ENCODE measurements at regions not wholly inside any gene's neighbourhood (a gene's known extent, or its start where the extent isn't known, plus 50 kb on each side); places are given as distances from the start of the nearest gene placed in this dataset.

DNA sequence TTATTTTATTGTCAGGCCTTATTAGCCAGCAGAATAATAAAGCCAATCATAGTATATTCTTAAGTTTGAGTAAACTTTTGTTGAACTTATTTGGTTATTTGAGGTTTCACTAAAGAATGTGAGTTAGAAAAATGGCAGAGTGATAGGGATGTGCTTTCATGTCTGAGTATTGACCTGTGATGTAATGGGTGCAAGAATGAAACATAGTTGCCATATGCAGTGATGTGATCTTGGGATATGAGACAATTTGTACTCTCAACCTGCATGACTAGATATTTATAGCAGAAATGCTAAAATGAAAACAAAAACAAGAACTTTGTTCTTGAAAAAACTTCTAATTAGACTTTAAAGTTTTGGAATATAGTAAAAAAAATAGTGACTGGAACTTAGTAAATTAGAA is 97.9 kb downstream of the DISP1 start:
- DNase-seq, result no peak

- no peak for DNase-seq
These were observed 100.2 kb downstream of the DISP1 start for GRCh38 chr1:222914861-222915632.

GRCh38 chr1:222916100-222916499 is 101.3 kb downstream of the DISP1 start:
- DNase-seq, result no peak

DNA sequence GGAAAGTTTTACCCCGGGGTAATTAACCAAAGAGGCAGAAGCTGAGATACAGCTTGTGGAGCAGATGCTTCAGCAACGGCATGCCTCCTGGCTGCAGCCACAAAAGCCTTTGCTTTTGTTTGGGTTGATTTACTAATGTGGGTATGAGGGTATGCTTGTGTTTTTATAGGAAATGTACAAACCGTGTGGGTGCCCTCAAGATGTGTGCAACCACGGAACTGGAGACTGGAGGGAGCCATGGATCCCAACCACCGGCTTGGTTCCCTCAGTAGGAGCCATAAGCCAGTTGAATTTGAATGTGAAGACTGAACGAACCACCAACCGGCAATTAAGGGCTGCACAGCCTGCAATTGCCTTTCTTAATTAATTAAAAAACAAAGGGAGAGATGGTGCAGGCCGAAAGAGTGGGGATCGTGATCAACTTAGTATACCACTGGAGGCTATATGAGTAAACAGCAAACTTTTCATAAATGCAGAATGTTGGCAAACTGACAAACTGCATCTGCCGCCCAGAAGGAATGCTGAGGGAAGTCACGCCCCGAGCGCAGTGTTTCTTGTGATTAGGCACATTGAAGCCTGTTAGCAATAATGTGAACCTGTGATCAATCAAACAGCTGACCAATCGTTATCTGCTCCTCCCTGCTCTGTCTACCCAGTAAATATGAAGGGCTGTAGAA is 104.1 kb downstream of the DISP1 start:
- no peak for DNase-seq

DNA sequence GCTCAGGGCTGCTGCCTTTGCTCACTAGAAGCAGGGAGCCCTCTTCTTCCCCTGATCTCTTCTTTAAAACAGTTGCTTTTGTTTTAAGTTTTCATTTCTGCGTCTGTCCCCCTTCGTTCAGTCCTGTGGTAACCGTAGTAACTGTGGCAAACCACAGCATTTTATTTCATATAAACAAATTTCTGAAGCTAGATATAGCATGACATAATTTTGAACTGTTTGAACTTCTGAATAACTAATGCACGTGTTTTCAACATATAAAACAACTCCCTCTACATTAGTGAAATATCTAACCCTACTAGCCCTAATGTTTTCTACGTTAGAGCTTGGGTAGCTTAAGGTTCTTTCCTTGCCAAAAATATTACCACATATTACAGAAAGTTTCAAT is 104.6 kb downstream of the DISP1 start:
- DNase-seq, result no peak

GRCh38 chr1:222920169-222920568 is 105.3 kb downstream of the DISP1 start:
- no peak for DNase-seq

DNA sequence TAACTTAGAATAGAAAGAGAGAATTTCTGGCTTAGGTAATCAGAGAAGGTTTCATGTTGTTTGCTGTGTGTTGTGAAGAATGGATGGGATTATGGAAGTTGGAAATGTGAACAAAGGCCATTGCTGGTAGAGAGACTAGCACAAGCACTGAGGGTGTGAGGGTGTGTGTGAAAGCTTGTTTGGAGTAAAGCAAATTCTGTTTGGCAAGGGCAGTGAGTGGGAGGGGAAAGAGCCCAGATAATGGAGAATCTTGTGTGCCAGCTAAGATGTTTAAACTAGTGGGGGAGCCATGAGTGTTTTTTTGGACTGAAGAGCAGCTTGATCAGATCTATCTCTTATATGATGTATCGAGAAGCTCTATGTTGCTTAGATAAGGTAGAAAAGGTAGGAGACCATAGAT is 107.1 kb downstream of the DISP1 start:
- no peak for DNase-seq

DNA sequence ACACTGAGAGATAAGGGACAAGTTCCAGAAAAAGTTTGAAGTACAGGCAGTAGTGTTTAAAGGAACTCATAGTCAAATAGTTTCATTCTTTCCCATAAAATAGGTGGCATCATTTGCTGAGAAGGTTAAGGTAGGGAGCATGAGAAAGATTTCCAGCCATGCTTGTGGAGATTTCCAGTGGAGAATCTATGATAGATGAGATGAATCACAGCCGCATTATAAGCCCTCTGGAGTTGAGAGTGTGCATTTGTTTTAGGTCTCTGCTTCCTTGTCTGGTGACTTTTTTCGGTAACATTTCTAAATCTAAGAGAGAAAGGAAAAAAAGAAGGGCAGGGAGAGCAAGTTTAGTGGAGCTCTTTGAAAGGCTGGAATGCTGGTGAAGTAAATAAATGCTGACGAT is 108.7 kb downstream of the DISP1 start:
- no peak for DNase-seq

DNA sequence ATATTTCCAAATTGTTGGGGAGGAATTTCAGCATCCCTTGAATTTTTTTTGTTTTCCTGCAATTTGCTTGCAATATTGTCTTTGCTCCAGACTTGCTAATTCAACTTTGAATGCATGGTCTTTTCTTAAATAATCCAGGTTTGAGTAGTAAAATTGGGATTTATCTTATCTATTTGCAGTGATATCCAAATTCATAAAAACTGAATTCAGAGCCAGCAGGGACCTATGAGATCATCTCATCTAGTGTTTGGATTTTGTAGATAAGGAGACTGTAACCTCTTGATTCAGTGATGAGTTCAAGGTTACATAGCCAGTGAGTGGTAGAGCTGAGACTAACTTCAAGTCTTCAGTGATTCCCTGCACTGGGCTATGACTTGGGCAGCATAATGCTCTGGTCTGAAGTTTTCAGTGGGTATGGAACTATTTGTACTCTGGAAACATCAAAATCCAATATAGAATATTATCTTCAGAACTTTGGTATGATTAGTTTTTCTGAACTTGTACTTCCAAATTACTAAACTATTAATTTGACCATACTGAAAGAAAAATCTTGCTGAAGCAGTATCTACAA is 109.4 kb downstream of the DISP1 start:
- DNase-seq, result no peak

DNA sequence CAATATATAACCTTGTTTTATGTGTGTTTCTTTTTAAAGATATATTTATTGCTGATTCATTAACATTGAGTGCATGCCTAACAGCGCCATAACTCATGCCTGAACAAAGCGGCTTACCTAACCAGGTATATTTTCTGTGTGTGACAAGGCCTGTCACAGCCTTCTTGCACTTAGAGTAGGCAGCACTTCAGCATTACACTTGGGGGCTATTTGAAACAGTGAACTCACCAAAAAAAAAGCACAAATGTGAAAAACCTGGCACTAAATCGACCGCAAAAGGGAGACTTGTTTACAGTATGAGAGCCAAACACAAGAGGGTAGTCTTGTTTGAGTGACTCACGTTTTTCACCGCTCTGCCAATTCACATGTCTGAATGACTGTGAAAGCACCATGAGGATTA is 111.7 kb downstream of the DISP1 start:
- no peak for DNase-seq

DNA sequence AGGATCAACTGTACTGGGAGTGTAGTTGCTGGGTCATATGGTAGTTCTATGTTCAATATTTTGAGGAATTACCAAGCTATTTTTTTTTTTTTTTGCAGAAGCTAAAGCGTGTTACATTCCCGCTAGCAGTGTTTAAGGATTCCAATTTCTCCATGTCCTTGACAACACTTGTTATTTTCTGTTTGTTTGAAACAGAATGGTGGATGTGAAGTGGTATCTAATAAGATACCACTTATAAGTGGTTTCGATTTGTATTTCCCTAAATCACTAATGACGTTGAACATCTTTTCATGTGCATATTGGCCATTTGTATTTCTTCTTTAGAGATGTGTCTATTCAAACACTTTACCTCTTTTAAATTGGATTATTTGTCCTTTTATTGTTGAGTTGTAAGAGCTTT is 112.2 kb downstream of the DISP1 start:
- DNase-seq, result no peak

DNA sequence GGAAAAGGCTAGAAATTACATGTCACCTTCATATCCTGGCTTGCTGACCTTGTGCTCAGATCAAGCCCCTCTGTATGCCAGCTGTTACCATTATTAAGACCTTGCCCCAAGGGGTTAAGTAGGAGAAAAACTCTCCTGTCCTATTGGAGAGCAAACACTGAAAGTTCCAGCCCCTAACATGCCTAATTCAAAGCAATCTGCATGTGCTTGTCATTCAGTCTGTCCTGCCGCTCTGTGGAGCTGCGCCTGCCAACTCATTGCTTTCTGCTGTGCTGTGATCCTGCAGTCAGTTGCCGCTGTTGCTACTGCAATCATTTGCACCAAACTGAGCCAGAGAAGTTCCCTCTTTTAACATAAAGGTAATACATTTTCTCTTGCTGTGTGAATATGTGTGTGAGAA is 113.4 kb downstream of the DISP1 start:
- DNase-seq, result peak; percentile 75

- no peak for DNase-seq
These were observed 115.2 kb downstream of the DISP1 start for GRCh38 chr1:222930070-222930469.

DNA sequence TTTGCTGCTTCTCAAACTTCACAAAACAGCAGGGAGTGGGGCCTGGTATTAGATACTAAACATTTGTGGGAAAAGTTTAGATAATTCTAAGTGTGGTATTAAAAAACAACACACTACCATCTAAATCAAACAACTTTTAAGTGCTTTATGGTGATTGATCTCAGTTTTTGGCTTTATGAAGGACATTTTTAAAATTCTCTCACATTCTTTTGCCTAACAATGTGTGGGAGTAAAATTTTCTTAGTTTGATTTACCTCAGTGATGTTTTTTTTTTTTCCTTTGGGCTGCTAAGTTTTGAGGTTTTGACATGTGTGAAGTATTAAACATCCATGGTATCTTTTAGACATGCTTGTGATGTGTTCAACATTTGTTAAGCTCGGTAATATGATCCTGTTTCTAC is 116.2 kb downstream of the DISP1 start:
- no peak for DNase-seq

- no peak for DNase-seq
These were observed 118.4 kb downstream of the DISP1 start for GRCh38 chr1:222933273-222933672.

DNA sequence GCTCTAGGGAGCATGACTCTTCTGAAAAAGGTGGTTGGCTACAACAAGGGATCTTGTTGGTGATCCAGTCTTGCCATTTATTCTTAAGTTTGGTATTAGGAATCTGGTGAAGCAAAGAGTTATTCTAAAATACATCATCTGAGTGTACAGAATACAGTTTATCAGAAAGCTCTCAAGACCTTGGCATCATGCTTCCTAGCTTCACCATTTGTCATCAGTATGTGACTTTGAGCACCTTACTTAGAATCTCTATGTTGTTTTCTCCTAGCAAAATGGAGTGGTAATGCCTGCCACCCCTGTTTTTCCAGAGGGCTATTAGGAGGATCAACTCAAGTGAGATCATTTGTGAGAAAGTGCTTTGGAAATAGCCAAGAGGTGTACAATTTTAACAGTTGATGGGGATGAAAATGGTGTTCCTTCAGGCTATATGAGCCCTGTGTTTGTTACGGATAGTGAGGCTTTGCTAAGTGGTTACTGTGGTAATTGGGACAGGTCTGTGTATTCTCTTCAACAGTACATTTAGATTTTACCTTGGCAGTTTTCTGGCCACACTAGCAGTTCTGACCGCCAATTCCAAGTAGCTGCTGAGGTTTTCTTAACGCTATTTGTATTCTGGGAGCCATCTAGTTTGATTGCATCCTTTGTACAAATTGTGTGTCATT is 120.5 kb downstream of the DISP1 start:
- no peak for DNase-seq

DNA sequence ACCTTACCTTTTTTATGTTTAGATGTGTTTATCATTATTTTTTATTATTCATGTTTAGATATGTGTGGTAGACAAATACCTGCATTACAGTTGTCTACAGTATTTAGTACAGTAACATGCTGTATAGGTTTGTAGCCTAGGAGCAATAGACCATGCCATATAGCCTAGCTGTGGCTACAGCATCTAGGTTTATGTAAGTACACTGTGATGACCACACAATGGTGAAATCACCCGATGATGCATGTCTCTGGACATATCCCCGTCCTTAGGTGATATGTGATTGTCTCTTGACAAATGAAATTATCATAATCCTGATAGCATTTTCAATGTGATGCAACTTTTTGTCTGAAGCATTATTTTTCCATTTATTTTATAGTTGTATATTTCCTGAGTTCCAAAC is 121.2 kb downstream of the DISP1 start:
- DNase-seq, result no peak

GRCh38 chr1:222938986-222939385 is 124.1 kb downstream of the DISP1 start:
- no peak for DNase-seq

- DNase-seq, result peak; percentile 62
These were observed 125.3 kb downstream of the DISP1 start for GRCh38 chr1:222940095-222940494.

DNA sequence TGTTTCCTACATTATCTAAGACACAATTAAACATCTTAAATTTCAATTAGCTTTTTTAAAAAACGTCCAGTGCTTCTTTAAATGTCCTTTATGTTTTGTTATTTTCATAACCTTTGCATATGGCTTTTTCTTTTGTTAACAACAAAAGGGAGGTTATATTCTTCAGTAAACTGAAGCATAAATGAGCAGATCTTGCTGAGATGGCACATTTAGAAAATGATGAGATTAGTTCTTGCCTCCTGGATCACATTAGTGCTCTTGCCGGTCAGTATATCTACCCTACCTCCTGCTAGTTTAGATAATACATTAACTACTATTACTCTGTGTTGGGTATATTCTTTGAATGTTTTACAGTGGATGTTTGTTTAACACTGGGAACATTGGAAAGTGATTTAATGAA is 126.1 kb downstream of the DISP1 start:
- no peak for DNase-seq

- no peak for DNase-seq
These were observed 126.6 kb downstream of the DISP1 start for GRCh38 chr1:222941425-222941824.

- no peak for DNase-seq
These were observed 131.6 kb downstream of the DISP1 start for GRCh38 chr1:222946436-222946835.

GRCh38 chr1:222948079-222948478 is 133.2 kb downstream of the DISP1 start:
- no peak for DNase-seq

DNA sequence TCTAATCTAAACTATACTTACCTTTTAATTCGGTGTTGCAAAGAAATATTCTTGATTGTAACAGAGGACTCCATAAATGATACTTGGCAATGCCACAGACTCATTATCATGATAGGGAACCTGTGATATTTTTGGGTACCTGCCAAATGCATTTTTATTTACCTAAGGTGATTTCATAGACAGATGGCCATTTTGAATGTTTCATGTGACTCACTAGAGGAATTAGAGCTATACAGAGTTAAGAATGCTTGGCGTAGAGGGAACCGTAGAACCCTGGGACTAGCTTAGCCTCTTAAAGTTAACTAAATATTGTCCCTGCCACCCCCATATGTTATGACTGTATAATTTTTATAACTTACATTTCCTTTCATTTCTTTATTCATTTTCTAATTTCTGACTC is 136.1 kb downstream of the DISP1 start:
- DNase-seq, result no peak

Measured in hindlimb muscle (tissue), 1 donor.